Activated CD4-positive, alpha-beta T cell treated with anti-CD3 and anti-CD28 coated beads, Interleukin-2, amount 10 ng/mL, durations not matched to agents 24 days and 14 days (primary cell): ENCODE measurements at regions not wholly inside any gene's neighbourhood (a gene's known extent, or its start where the extent isn't known, plus 50 kb on each side); places are given as distances from the start of the nearest gene placed in this dataset.

Source experiments
- DNase-seq: peaks from one replicate; pipeline ENCODE4 v3.0.0; 2022
- H3K27ac Mint-ChIP-seq: one replicate; pipeline ENCODE4 v1.8.0; 2022; ENCODE audit warnings: mild to moderate bottlenecking, mixed read lengths
- H3K27me3 Mint-ChIP-seq: one replicate; pipeline ENCODE4 v1.8.0; 2022; ENCODE audit warnings: mixed read lengths
- H3K36me3 Mint-ChIP-seq: one replicate; pipeline ENCODE4 v1.8.0; 2022; ENCODE audit warnings: low read depth, mild to moderate bottlenecking, mixed read lengths
- H3K4me1 Mint-ChIP-seq: one replicate; pipeline ENCODE4 v1.8.0; 2021; ENCODE audit warnings: mixed read lengths
- H3K4me3 Mint-ChIP-seq: one replicate; pipeline ENCODE4 v1.8.0; 2022; ENCODE audit warnings: mild to moderate bottlenecking, moderate library complexity, mixed read lengths
- H3K9me3 Mint-ChIP-seq: one replicate; pipeline ENCODE4 v1.8.0; 2021; ENCODE audit warnings: mixed read lengths
- intact Hi-C: fragments of 100-400 bp; cut with micrococcal nuclease; formaldehyde crosslinking; loops from one replicate; pipeline ENCODE4 v1.15.1; 2023

DNA sequence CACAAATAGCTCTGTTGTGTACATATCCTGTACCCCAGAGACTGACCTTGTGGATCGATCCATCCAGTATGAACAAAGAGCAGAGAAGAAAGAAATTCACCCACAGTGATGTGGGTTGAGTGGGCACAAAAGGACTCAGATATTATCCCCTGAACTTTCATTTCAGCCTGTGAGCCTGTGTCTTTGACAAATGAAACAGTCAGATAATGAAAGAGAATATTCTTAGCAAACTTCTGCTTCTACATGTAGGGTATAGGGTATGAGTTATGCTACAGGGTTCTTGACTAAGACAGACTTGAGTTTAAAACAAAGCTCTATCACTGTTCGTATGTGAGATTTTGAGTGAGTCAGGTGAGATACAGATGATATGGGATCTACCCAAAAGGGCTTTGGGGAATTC, 359.7 kb downstream of the MAFB start:
- intact Hi-C loops = no loop called here
- Mint-ChIP-seq H3K4me3 (no peak overlapping the region), H3K4me1 (no peaks in the 10 kb centered on the region), H3K9me3 (no peaks in the 10 kb centered on the region), H3K36me3 (no peaks in the 10 kb centered on the region), H3K27me3 (no peaks in the 10 kb centered on the region), H3K27ac (no peak overlapping the region)
- DNase-seq = no peak

GRCh38 chr20:40326784-40327183, 362.3 kb downstream of the MAFB start:
- no peak overlapping the region for H3K4me3 Mint-ChIP-seq
- DNase-seq = peak; percentile 9
- intact Hi-C loops = no loop called here

GRCh38 chr20:40325006-40325568, 363.9 kb downstream of the MAFB start:
- no peaks in the 10 kb centered on the region for H3K9me3 Mint-ChIP-seq
- intact Hi-C loops = no loop called here

More at GRCh38 chr20:40326784-40327183, 362.3 kb downstream of the MAFB start:
- Mint-ChIP-seq H3K27me3 (no peaks in the 10 kb centered on the region), H3K27ac (no peak overlapping the region), H3K4me1 (no peaks in the 10 kb centered on the region), H3K36me3 (no peaks in the 10 kb centered on the region), H3K9me3 (no peaks in the 10 kb centered on the region)

GRCh38 chr20:40323361-40323794, 365.7 kb downstream of the MAFB start:
- intact Hi-C loops = no loop called here

More at GRCh38 chr20:40325006-40325568, 363.9 kb downstream of the MAFB start:
- no peak overlapping the region for H3K27ac Mint-ChIP-seq
- DNase-seq = peak; percentile 31
- no peak overlapping the region for H3K4me3 Mint-ChIP-seq
- H3K27me3 Mint-ChIP-seq = no peaks in the 10 kb centered on the region
- H3K4me1 Mint-ChIP-seq = no peaks in the 10 kb centered on the region
- no peaks in the 10 kb centered on the region for H3K36me3 Mint-ChIP-seq

GRCh38 chr20:40322941-40323340, 366.1 kb downstream of the MAFB start:
- no peak overlapping the region for H3K4me3 Mint-ChIP-seq
- intact Hi-C loops = no loop called here
- H3K27ac Mint-ChIP-seq = no peak overlapping the region
- no peaks in the 10 kb centered on the region for H3K27me3 Mint-ChIP-seq
- no peak for DNase-seq
- no peaks in the 10 kb centered on the region for H3K4me1 Mint-ChIP-seq
- no peaks in the 10 kb centered on the region for H3K36me3 Mint-ChIP-seq
- no peaks in the 10 kb centered on the region for H3K9me3 Mint-ChIP-seq

More at GRCh38 chr20:40323361-40323794, 365.7 kb downstream of the MAFB start:
- Mint-ChIP-seq H3K36me3 (no peaks in the 10 kb centered on the region), H3K27ac (no peak overlapping the region), H3K9me3 (no peaks in the 10 kb centered on the region), H3K27me3 (no peaks in the 10 kb centered on the region), H3K4me3 (no peak overlapping the region), H3K4me1 (no peaks in the 10 kb centered on the region)
- no peak for DNase-seq

GRCh38 chr20:40320517-40321011, 368.5 kb downstream of the MAFB start:
- Mint-ChIP-seq H3K27ac (no peak overlapping the region), H3K27me3 (no peaks in the 10 kb centered on the region), H3K36me3 (no peaks in the 10 kb centered on the region), H3K9me3 (no peaks in the 10 kb centered on the region), H3K4me1 (no peaks in the 10 kb centered on the region), H3K4me3 (no peak overlapping the region)
- DNase-seq = peak; percentile 42
- intact Hi-C loops = no loop called here

GRCh38 chr20:40319741-40320516, 369.1 kb downstream of the MAFB start:
- no peaks in the 10 kb centered on the region for H3K27me3 Mint-ChIP-seq
- H3K9me3 Mint-ChIP-seq = no peaks in the 10 kb centered on the region
- H3K27ac Mint-ChIP-seq = no peak overlapping the region
- no peak overlapping the region for H3K4me3 Mint-ChIP-seq
- DNase-seq = peak; percentile 39
- intact Hi-C loops = no loop called here
- no peaks in the 10 kb centered on the region for H3K4me1 Mint-ChIP-seq
- no peaks in the 10 kb centered on the region for H3K36me3 Mint-ChIP-seq

DNA sequence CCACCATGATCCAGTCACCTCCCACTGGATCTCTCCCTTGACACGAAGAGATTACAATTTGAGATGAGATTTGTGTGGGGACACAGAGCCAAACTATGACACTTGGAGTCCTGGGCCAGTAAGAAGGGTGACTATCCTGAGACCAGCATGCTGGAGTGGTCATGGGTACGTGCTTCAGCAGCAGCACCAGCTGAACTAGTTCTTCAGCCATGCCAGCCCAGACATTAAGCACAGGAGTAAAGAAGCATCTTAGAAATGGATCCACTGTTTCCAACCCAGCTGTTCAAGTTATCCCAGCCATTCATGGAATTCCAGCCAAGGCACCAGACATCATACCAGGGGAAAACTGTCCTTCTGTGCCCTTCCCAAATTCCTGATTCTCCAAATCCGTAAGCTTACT, 370.0 kb downstream of the MAFB start:
- Mint-ChIP-seq H3K9me3 (no peaks in the 10 kb centered on the region), H3K27me3 (no peaks in the 10 kb centered on the region), H3K36me3 (no peaks in the 10 kb centered on the region), H3K4me1 (no peaks in the 10 kb centered on the region), H3K4me3 (no peak overlapping the region), H3K27ac (no peak overlapping the region)
- intact Hi-C loops = no loop called here
- peak; percentile 20 for DNase-seq

- Mint-ChIP-seq H3K36me3 (no peaks in the 10 kb centered on the region), H3K27me3 (no peaks in the 10 kb centered on the region), H3K27ac (no peak overlapping the region), H3K4me1 (no peaks in the 10 kb centered on the region), H3K9me3 (no peaks in the 10 kb centered on the region), H3K4me3 (no peak overlapping the region)
- intact Hi-C loops = no loop called here
- DNase-seq = no peak
These were observed 371.8 kb downstream of the MAFB start for GRCh38 chr20:40317156-40317790.

DNA sequence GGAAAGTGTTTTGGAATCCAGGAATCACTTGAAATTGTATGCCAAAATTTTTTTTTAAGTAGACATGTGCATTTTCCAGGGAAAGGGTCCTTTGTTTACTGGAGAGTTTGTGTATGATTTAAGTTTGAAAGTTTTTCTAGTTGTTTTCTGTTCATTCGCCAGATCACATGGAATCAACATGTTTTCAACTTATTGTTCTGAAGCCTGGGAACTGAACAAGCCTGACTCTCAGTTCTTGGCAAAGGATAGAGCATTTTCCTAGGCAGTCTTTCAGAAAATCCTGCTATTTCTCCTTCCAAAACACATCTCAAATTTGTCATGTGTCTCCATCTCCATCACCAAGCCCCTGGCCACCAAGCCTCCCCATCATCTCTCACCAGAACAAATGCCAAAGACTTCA, 374.8 kb downstream of the MAFB start:
- H3K27ac Mint-ChIP-seq = no peak overlapping the region
- H3K4me1 Mint-ChIP-seq = no peaks in the 10 kb centered on the region
- no peaks in the 10 kb centered on the region for H3K27me3 Mint-ChIP-seq
- H3K4me3 Mint-ChIP-seq = no peak overlapping the region
- DNase-seq = no peak
- no peaks in the 10 kb centered on the region for H3K36me3 Mint-ChIP-seq
- intact Hi-C loops = no loop called here
- no peaks in the 10 kb centered on the region for H3K9me3 Mint-ChIP-seq

DNA sequence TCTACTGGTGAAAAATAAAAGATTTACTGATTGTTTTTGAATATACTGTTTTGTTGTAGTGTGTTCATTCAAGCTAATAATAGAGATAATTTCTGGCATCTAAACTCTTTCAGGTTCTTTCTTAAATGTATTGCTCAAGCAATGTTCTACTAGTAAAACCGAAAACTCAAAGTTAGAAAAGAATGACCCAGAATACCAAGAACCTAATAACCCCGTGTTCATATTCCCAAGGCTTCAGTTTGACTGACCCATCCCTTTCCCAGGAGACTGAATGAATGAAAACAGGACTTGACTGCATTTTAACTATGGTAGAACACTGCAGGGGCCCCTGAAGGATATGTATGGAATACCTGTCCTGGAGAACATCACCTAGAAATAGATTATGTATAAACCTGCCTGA, 375.3 kb downstream of the MAFB start:
- no peaks in the 10 kb centered on the region for H3K27me3 Mint-ChIP-seq
- H3K27ac Mint-ChIP-seq = no peak overlapping the region
- DNase-seq = no peak
- no peaks in the 10 kb centered on the region for H3K36me3 Mint-ChIP-seq
- no peaks in the 10 kb centered on the region for H3K4me1 Mint-ChIP-seq
- no peaks in the 10 kb centered on the region for H3K9me3 Mint-ChIP-seq
- no peak overlapping the region for H3K4me3 Mint-ChIP-seq
- intact Hi-C loops = no loop called here

DNA sequence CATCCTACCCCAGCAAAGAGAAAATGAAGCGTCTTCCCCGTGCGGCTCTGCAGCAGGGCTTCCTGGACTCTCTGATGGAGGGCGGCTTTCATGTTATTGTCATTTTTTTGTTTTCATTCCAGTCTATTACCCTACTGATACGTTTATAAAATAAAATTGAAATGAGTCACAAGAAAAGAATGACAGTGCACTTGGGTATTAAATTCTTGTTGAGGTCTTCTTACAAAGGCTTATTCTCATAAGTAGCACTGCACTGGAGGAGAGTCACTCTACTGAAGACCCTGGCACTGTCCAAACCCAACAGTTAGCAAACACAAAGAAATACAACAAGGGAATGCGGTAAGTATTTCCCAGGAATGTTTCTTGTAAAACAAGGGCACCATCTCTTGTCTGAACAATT, 379.3 kb downstream of the MAFB start:
- H3K27ac Mint-ChIP-seq = no peak overlapping the region
- no peaks in the 10 kb centered on the region for H3K27me3 Mint-ChIP-seq
- no peaks in the 10 kb centered on the region for H3K36me3 Mint-ChIP-seq
- intact Hi-C loops = no loop called here
- H3K9me3 Mint-ChIP-seq = no peaks in the 10 kb centered on the region
- no peak for DNase-seq
- no peaks in the 10 kb centered on the region for H3K4me1 Mint-ChIP-seq
- H3K4me3 Mint-ChIP-seq = no peak overlapping the region

DNA sequence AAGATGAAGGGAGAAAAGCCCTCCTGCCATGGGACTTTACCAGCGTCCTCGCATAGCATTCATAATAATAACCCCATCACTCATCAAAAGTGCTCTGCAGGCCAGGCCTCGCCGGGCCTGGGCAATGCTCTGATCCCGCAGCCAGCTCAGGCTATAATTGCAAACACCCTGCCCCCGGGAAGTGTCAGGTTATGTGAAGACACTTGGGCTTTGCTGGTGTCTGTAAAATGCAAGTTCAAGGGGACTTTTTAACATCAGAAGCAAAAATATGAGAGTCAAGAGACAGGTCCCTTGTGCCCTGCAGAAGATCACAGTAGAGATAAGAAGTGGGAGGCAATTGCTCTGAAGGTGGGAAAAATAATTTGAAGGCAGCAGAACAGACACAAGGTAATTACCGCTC, 381.0 kb downstream of the MAFB start:
- DNase-seq = no peak
- Mint-ChIP-seq H3K9me3 (no peaks in the 10 kb centered on the region), H3K36me3 (no peaks in the 10 kb centered on the region), H3K4me3 (no peak overlapping the region), H3K4me1 (no peaks in the 10 kb centered on the region), H3K27ac (no peak overlapping the region), H3K27me3 (no peaks in the 10 kb centered on the region)
- intact Hi-C loops = no loop called here

- no peak for DNase-seq
- Mint-ChIP-seq H3K4me1 (no peaks in the 10 kb centered on the region), H3K4me3 (no peak overlapping the region), H3K27ac (no peak overlapping the region), H3K36me3 (no peaks in the 10 kb centered on the region), H3K9me3 (no peaks in the 10 kb centered on the region), H3K27me3 (no peaks in the 10 kb centered on the region)
- intact Hi-C loops = no loop called here
These were observed 381.8 kb downstream of the MAFB start for GRCh38 chr20:40307268-40307667.
